ENCODE measurements at regions not wholly inside any gene's neighbourhood (a gene's known extent, or its start where the extent isn't known, plus 50 kb on each side); places are given as distances from the start of the nearest gene placed in this dataset.
"Not testable (repeated sequence)": the region's sequence is repeated elsewhere in the genome, so short reads cannot be mapped to it uniquely, and the experiment has no call there.

DNA sequence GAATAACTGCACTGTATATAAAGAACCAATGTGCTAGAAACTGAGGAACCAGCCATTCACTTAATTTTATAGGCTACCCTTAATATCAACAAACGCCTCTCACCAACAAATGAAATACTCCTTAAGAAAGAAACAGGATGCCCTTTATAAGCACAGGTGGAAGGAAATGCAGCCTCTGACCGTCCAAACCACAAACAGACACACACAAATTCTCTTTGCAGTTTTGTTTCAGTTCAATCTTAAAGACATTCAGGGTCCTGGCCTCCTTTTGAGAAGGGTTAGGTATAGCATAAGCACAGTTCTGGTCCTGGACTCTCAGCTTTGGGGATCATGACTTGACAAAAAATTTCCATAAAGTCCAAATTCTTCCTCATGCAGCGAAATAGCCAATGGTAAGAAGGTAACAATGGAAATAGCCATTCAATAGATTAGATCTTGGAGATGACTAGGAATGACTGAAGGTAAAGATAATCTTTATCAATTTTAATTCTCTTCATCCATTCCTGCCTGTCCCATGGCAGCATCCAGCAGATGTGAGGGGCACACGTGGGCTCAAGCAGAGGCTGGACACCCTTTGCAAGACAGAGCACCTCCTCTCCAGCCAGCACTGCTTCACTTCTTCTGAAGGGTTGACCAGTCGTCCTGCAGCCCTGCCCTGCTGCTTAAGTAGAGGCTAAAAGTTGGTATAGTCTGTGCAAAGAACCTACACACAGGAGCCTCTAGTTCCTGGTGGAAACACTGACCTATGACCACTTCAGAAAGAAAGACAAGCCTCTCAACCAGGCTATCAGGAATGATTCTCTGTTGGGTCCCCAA is 123.9 kb downstream of the CD83 start:
- Histone ChIP-seq H3K36me3 (replicated peaks in 1 of 2; ENCODE audit: control insufficient read depth in 1 of 2, insufficient read depth in 2 of 2, low read length in 1 of 2) (no peaks in the 10 kb centered on the region), H3K27me3 (ENCODE audit: insufficient read depth) (no peaks in the 10 kb centered on the region), H3K4me2 (no peak overlapping the region), H3K4me1 (ENCODE audit: control insufficient read depth in 1 of 2, insufficient read depth in 2 of 2, low read depth in 1 of 2, low read length in 1 of 2) (no peaks in the 10 kb centered on the region), H3K9ac (no peak overlapping the region), H3K27ac (ENCODE audit: low read depth in 2 of 2, low read length in 1 of 2) (no peak overlapping the region), H3K9me3 (no peaks in the 10 kb centered on the region), H4K20me1 (ENCODE audit: insufficient read depth) (no peaks in the 10 kb centered on the region), H3F3A (replicated peaks; ENCODE audit: insufficient read depth) (no peaks in the 10 kb centered on the region), H3K9me2 (0 out of 2 replicates have a peak, but pooled peaks cover 3% of the 10 kb centered on the region), H3K79me2 (ENCODE audit: insufficient read depth) (no peaks in the 10 kb centered on the region), H3K4me3 (ENCODE audit: low read depth in 2 of 2, low read length in 1 of 2) (no peak overlapping the region), H2AFZ (ENCODE audit: low read depth) (no peak overlapping the region)
- ChIA-PET POLR2A (no interaction called here), CTCF (no interaction called here)
- TF ChIP-seq FOXJ3 (CRISPR knock-in tag; IDR thresholded peaks at IDR 0.05), result no peak
- no peak for TF ChIP-seq ELF1 (IDR thresholded peaks at IDR 0.05)
- TF ChIP-seq, protein P1, sequence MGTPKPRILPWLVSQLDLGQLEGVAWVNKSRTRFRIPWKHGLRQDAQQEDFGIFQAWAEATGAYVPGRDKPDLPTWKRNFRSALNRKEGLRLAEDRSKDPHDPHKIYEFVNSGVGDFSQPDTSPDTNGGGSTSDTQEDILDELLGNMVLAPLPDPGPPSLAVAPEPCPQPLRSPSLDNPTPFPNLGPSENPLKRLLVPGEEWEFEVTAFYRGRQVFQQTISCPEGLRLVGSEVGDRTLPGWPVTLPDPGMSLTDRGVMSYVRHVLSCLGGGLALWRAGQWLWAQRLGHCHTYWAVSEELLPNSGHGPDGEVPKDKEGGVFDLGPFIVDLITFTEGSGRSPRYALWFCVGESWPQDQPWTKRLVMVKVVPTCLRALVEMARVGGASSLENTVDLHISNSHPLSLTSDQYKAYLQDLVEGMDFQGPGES (IDR thresholded peaks at IDR 0.05; ENCODE audit: low read depth, low read length), result no peak
- TF ChIP-seq YY1 (IDR thresholded peaks at IDR 0.05; ENCODE audit: low read depth), result no peak
- TF ChIP-seq EP300 (IDR thresholded peaks at IDR 0.05; ENCODE audit: borderline replicate concordance in 1 of 2, low read depth in 1 of 2, low read length in 1 of 2), result no peak
- TF ChIP-seq POLR2AphosphoS5 (IDR thresholded peaks at IDR 0.05; ENCODE audit: low read depth, low read length), result no peak
- no peak for TF ChIP-seq TCF12 (IDR thresholded peaks at IDR 0.05)
- no peak for TF ChIP-seq MEF2A (IDR thresholded peaks at IDR 0.05; ENCODE audit: borderline replicate concordance, low read depth)
- TF ChIP-seq, protein P2, sequence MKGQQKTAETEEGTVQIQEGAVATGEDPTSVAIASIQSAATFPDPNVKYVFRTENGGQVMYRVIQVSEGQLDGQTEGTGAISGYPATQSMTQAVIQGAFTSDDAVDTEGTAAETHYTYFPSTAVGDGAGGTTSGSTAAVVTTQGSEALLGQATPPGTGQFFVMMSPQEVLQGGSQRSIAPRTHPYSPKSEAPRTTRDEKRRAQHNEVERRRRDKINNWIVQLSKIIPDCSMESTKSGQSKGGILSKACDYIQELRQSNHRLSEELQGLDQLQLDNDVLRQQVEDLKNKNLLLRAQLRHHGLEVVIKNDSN (IDR thresholded peaks at IDR 0.05; ENCODE audit: borderline replicate concordance, low read depth), result no peak
- TF ChIP-seq, protein P3, sequence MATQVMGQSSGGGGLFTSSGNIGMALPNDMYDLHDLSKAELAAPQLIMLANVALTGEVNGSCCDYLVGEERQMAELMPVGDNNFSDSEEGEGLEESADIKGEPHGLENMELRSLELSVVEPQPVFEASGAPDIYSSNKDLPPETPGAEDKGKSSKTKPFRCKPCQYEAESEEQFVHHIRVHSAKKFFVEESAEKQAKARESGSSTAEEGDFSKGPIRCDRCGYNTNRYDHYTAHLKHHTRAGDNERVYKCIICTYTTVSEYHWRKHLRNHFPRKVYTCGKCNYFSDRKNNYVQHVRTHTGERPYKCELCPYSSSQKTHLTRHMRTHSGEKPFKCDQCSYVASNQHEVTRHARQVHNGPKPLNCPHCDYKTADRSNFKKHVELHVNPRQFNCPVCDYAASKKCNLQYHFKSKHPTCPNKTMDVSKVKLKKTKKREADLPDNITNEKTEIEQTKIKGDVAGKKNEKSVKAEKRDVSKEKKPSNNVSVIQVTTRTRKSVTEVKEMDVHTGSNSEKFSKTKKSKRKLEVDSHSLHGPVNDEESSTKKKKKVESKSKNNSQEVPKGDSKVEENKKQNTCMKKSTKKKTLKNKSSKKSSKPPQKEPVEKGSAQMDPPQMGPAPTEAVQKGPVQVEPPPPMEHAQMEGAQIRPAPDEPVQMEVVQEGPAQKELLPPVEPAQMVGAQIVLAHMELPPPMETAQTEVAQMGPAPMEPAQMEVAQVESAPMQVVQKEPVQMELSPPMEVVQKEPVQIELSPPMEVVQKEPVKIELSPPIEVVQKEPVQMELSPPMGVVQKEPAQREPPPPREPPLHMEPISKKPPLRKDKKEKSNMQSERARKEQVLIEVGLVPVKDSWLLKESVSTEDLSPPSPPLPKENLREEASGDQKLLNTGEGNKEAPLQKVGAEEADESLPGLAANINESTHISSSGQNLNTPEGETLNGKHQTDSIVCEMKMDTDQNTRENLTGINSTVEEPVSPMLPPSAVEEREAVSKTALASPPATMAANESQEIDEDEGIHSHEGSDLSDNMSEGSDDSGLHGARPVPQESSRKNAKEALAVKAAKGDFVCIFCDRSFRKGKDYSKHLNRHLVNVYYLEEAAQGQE (IDR thresholded peaks at IDR 0.05; ENCODE audit: low read depth, low read length), result no peak
- no peak for TF ChIP-seq GABPA (IDR thresholded peaks at IDR 0.05; ENCODE audit: low read depth)
- TF ChIP-seq, protein P4, sequence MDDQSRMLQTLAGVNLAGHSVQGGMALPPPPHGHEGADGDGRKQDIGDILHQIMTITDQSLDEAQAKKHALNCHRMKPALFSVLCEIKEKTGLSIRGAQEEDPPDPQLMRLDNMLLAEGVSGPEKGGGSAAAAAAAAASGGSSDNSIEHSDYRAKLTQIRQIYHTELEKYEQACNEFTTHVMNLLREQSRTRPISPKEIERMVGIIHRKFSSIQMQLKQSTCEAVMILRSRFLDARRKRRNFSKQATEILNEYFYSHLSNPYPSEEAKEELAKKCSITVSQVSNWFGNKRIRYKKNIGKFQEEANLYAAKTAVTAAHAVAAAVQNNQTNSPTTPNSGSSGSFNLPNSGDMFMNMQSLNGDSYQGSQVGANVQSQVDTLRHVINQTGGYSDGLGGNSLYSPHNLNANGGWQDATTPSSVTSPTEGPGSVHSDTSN (IDR thresholded peaks at IDR 0.05), result no peak
- TF ChIP-seq RXRA (IDR thresholded peaks at IDR 0.05; ENCODE audit: borderline replicate concordance, low read depth), result no peak
- no peak for TF ChIP-seq RFX5 (IDR thresholded peaks at IDR 0.05; ENCODE audit: low read length)
- no peak for DNase-seq
- WGBS (ENCODE audit: low lambda C conversion rate), result 17% methylated on average over 5 of the region's 5 CpGs

DNA sequence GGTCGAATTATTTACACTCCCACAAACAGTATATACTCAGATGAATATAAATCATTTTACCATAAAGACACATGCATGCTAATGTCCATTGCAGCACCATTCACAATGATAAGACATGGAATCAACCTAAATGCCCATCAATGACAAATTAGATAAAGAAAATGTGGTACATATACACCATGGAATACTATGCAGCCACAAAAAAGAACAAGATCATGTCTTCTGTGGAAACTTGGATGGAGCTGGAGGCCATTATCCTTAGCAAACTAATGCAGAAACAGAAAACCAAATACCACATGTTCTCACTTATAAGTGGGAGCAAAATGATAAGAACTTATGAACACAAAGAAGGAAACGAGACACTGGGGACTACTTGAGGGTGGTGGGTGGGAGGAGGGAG is 125.3 kb downstream of the CD83 start:
- H3K9me3 ChIP-seq; H3K4me1 ChIP-seq (ENCODE audit: control insufficient read depth in 1 of 2, insufficient read depth in 2 of 2, low read depth in 1 of 2, low read length in 1 of 2); H3K27me3 ChIP-seq (ENCODE audit: insufficient read depth); H3K27ac ChIP-seq (ENCODE audit: low read depth in 2 of 2, low read length in 1 of 2); POLR2A ChIA-PET; H3K9me2 ChIP-seq; DNase-seq; H3K9ac ChIP-seq; H3K4me2 ChIP-seq; H3F3A ChIP-seq (replicated peaks; ENCODE audit: insufficient read depth); H3K4me3 ChIP-seq (ENCODE audit: low read depth in 2 of 2, low read length in 1 of 2); H4K20me1 ChIP-seq (ENCODE audit: insufficient read depth); H3K36me3 ChIP-seq (replicated peaks in 1 of 2; ENCODE audit: control insufficient read depth in 1 of 2, insufficient read depth in 2 of 2, low read length in 1 of 2); H2AFZ ChIP-seq (ENCODE audit: low read depth); CTCF ChIA-PET; H3K79me2 ChIP-seq (ENCODE audit: insufficient read depth): not testable (repeated sequence)
- WGBS (ENCODE audit: low lambda C conversion rate), result 15% methylated on average over 2 of the region's 2 CpGs

Data from SK-N-SH (cell line).